ENCODE measurements at regions not wholly inside any gene's neighbourhood (a gene's known extent, or its start where the extent isn't known, plus 50 kb on each side); places are given as distances from the start of the nearest gene placed in this dataset.

DNA sequence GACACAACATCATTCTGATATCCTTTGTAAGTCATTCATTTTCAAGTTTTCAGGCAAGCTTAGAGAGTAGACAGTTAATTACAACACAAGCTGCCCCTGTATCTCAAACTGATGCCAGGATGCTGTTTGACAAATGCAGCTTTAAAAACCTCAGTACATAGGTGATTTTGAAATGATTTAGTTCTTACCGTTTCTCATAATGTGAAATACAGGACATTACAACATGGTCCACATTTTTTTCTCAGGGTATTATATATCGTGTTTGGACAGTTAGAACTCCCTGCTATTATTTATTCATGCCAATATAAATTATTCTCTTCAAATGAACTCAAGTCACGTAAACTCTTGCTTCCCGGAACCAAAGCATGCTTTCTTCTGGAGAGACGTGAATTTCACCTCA, 1013.9 kb downstream of the EPHA3 start:
- TF ChIP-seq, protein P1, sequence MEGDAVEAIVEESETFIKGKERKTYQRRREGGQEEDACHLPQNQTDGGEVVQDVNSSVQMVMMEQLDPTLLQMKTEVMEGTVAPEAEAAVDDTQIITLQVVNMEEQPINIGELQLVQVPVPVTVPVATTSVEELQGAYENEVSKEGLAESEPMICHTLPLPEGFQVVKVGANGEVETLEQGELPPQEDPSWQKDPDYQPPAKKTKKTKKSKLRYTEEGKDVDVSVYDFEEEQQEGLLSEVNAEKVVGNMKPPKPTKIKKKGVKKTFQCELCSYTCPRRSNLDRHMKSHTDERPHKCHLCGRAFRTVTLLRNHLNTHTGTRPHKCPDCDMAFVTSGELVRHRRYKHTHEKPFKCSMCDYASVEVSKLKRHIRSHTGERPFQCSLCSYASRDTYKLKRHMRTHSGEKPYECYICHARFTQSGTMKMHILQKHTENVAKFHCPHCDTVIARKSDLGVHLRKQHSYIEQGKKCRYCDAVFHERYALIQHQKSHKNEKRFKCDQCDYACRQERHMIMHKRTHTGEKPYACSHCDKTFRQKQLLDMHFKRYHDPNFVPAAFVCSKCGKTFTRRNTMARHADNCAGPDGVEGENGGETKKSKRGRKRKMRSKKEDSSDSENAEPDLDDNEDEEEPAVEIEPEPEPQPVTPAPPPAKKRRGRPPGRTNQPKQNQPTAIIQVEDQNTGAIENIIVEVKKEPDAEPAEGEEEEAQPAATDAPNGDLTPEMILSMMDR (IDR thresholded peaks at IDR 0.05; ENCODE audit: low read depth, low read length), result no peak
- TF ChIP-seq EZH2phosphoT487 (IDR thresholded peaks at IDR 0.05; ENCODE audit: low read depth), result no peak

Measured in OCI-LY3 (cell line).